Thymus (tissue), 11 donors: ENCODE measurements at regions not wholly inside any gene's neighbourhood (a gene's known extent, or its start where the extent isn't known, plus 50 kb on each side); places are given as distances from the start of the nearest gene placed in this dataset.
"Not testable (repeated sequence)": the region's sequence is repeated elsewhere in the genome, so short reads cannot be mapped to it uniquely, and the experiment has no call there.

Experiments used
- DNase-seq, 9 donors: peaks; one replicate each; pipeline ENCODE4 v3.0.0-alpha.2; 2013; ENCODE audit warnings: low spot score in 9 of 9, low read depth in 6 of 9, missing footprints in 1 of 9
- H3K27ac ChIP-seq, 2 donors: one replicate each; pipeline ENCODE4 v1.5.1; 2013; ENCODE audit warnings: control low read depth in 1 of 2, low read depth in 1 of 2, low read length in 1 of 2, mild to moderate bottlenecking in 1 of 2, moderate library complexity in 1 of 2
- H3K27me3 ChIP-seq, 2 donors: one replicate each; pipeline ENCODE4 v1.5.1; 2013; ENCODE audit warnings: low read length in 1 of 2; ENCODE audit not compliant: control insufficient read depth in 2 of 2, insufficient read depth in 1 of 2
- H3K36me3 ChIP-seq, 2 donors: one replicate each; pipeline ENCODE4 v1.5.1; 2013; ENCODE audit warnings: low read length in 1 of 2, mild to moderate bottlenecking in 1 of 2, moderate library complexity in 1 of 2; ENCODE audit not compliant: control insufficient read depth in 2 of 2, insufficient read depth in 2 of 2
- H3K4me1 ChIP-seq, 2 donors: one replicate each; pipeline ENCODE4 v1.5.1; 2013; ENCODE audit warnings: low read length in 2 of 2; ENCODE audit not compliant: control insufficient read depth in 2 of 2, insufficient read depth in 2 of 2
- H3K4me3 ChIP-seq, 2 donors: one replicate each; pipeline ENCODE4 v1.5.1; 2013; ENCODE audit warnings: low read length in 2 of 2, control low read depth in 1 of 2, mild to moderate bottlenecking in 1 of 2
- H3K9me3 ChIP-seq, 2 donors: one replicate each; pipeline ENCODE4 v1.5.1; 2013; ENCODE audit warnings: low read length in 1 of 2, mild to moderate bottlenecking in 1 of 2; ENCODE audit not compliant: control insufficient read depth in 2 of 2, insufficient read depth in 1 of 2
- WGBS: extraction: QIAGEN DNeasy Blood & Tissue Kit; methylation state at CpG from one replicate; pipeline ENCODE4 v1.1.7; 2013; 5-methylcytosine and 5-hydroxymethylcytosine counted together
- donor health status: healthy.

DNA sequence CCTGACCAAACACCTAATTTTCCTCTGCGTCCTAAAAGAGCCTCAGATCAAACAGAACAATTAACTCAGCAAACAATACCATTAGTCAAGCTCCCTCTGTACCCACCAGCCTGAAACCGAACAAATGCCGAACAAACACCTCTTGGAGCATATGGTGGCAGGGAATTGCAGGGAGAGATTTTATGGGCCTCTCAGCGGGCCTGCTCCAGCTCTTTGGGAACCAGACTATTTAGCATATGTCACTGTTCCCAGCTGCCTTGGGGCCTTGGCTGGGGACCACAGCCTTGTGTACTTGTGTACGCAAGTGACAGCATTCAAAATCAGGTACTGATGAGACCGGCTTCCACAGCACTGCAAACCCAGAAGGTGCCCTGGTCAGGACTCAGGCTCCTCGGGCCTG, 388.8 kb upstream of the PPP2R3A start:
- Histone ChIP-seq H3K27ac (no peak overlapping the region), H3K4me3 (no peak overlapping the region), H3K27me3 (no peaks in the 10 kb centered on the region), H3K4me1 (no peaks in the 10 kb centered on the region), H3K36me3 (no peaks in the 10 kb centered on the region), H3K9me3 (no peaks in the 10 kb centered on the region)
- no peak for DNase-seq
- 76% methylated on average over 7 of the region's 7 CpGs for WGBS

DNA sequence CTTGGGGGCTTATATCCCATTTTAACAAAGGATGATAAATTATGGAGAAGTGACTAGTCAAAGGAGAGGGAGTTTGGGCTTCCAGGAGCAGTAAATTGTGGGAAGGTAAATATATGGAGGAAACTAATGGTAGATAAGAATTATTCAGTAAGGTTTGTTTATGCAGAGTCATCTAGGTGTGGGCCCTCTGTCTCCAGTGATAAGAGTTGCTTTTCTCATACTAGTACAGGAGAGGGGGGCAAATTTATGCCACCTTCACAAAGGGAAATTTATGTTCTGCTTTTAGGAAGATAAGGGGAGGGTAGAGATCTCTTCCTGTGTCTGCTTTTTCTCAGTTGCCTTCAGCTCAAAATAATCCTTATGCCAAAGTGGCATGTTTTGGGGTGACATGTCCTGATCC, 383.7 kb upstream of the PPP2R3A start:
- no peak overlapping the region for H3K4me3 ChIP-seq

DNA sequence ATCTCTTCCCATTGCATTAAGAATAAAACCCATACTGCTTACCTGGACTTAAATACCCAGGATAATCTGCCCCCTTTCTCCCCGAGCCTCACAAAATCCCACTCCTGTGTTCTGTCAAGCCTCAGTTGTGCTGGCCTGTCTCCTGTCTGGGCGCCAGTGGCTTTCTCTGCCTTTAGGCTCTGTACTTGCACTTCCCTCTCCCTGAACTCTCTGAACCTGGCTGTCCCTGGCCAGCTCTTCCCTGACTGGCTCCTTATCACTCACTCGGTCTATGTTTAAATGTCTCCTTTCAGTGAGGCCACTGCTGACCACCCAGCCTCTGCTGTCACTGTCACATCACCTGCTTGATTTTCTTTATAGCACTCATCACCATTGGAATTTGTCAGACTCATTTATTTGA, 382.7 kb upstream of the PPP2R3A start:
- Histone ChIP-seq H3K9me3 (no peaks in the 10 kb centered on the region), H3K4me3 (no peak overlapping the region), H3K36me3 (no peaks in the 10 kb centered on the region), H3K27me3 (no peaks in the 10 kb centered on the region), H3K27ac (no peak overlapping the region), H3K4me1 (no peaks in the 10 kb centered on the region)
- no peak for DNase-seq
- WGBS: 79% methylated on average over 3 of the region's 3 CpGs

More for the DNA sequence above, 383.7 kb upstream of the PPP2R3A start:
- H3K36me3 ChIP-seq: no peaks in the 10 kb centered on the region
- DNase-seq: no peak
- H3K4me1 ChIP-seq: no peaks in the 10 kb centered on the region
- no peaks in the 10 kb centered on the region for H3K9me3 ChIP-seq
- H3K27me3 ChIP-seq: no peaks in the 10 kb centered on the region
- H3K27ac ChIP-seq: no peak overlapping the region

DNA sequence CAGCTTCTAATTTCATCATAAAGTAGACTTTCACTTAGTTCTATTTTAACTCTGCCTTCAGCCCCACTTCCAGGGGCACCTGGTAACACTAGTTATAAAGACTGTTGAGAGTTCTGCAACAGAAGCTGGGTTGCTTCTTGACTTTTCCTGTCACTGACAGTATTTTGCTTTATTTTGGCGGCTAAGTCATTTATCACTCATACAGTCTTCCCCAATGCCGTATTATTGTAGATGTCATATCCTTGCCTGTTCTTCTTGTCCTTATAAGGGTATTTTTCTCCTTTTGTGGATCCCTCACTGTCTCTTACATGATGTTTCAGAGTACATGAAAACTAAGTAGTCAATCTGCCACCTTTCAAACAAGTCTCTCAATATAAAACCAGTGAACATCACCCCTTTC, 369.0 kb upstream of the PPP2R3A start:
- no peak for DNase-seq
- H3K9me3 ChIP-seq: peaks cover 0 to 5% of the 10 kb centered on the region in 2 donors
- no peaks in the 10 kb centered on the region for H3K4me1 ChIP-seq
- H3K27me3 ChIP-seq: no peaks in the 10 kb centered on the region
- WGBS: 53% methylated on average over 2 of the region's 2 CpGs
- no peak overlapping the region for H3K27ac ChIP-seq
- no peaks in the 10 kb centered on the region for H3K36me3 ChIP-seq
- H3K4me3 ChIP-seq: no peak overlapping the region

DNA sequence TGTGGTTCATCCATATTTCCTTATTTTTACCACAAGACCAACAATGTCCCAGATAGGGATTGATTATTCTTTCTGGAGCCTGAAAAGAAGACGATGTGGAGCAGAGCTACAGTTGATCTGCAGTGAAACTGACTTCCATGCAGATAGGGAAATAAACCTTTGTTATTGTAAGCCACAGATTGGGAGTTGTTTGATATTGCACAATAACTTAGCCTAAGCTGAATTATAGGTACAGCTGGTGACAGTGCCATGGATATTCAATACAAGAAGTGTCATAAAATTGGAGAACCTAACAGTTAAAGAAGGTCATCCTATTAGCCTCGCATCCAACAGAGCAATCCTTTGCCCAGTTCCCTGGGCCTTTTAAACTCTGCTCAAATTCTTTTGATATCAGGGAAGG, 367.7 kb upstream of the PPP2R3A start:
- WGBS: 71% methylated on average over 2 of the region's 2 CpGs
- H3K27ac ChIP-seq: no peak overlapping the region
- H3K9me3 ChIP-seq: no peaks in the 10 kb centered on the region
- DNase-seq: no peak
- no peak overlapping the region for H3K4me3 ChIP-seq
- H3K4me1 ChIP-seq: no peaks in the 10 kb centered on the region
- H3K27me3 ChIP-seq: no peaks in the 10 kb centered on the region
- no peaks in the 10 kb centered on the region for H3K36me3 ChIP-seq

DNA sequence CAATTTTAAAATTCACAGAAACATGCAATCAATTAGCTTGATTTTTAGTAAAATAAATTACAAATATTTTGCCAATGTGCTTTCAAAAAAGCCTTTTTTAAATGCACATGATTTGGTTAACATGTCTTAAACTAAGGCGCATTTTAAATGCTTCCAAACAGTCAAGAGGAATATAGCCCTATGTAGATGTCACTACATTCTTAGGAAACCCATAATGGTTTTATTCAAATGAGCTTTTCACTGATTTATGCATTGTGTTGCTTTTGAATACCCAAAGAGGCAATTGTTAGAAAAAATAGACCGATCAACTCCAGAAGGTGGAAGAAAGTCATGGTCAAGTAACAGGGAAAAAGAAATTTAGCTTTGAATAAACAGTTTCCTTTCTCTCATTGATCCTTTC, 366.9 kb upstream of the PPP2R3A start:
- Histone ChIP-seq H3K36me3 (no peaks in the 10 kb centered on the region), H3K4me1 (no peaks in the 10 kb centered on the region), H3K9me3 (no peaks in the 10 kb centered on the region), H3K27ac (no peak overlapping the region), H3K4me3 (no peak overlapping the region), H3K27me3 (no peaks in the 10 kb centered on the region)
- no peak for DNase-seq
- 86% methylated on average over 2 of the region's 2 CpGs for WGBS

DNA sequence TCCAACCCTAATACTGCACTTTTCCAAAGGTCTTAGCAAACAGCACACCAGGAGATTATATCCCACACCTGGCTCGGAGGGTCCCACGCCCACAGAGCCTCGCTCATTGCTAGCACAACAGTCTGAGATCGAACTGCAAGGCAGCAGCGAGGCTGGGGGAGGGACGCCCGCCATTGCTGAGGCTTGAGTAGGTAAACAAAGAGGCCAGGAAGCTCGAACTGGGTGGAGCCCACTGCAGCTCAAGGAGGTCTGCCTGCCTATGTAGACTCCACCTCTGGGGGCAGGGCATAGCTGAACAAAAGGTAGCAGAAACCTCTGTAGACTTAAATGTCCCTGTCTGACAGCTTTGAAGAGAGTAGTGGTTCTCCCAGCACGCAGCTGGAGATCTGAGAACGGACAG, 361.0 kb upstream of the PPP2R3A start:
- not testable (repeated sequence) for H3K27ac ChIP-seq, H3K27me3 ChIP-seq, H3K4me3 ChIP-seq, H3K4me1 ChIP-seq, H3K36me3 ChIP-seq, H3K9me3 ChIP-seq, DNase-seq
- 95% methylated on average over 10 of the region's 10 CpGs for WGBS

DNA sequence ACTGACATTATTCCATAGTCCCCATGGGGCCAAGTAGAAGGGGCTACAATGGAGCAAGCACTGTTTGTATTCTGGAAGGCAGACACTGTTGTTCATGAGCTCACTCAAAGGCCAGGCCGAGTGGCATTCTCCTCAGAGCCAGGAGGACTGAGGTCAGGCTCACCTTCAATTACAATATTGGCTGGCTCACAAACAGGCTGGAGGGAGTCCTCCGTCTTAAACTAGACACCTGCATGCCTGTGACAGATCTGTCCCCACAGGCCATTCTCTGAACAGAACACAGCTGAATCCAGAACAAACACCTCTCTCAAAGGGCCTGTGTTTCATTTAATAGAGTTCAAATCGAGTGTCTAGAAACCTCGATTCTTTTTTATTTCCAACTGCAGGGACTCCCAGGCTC, 347.4 kb upstream of the PPP2R3A start:
- Histone ChIP-seq H3K4me1 (no peaks in the 10 kb centered on the region), H3K4me3 (no peak overlapping the region), H3K9me3 (no peaks in the 10 kb centered on the region), H3K27me3 (no peaks in the 10 kb centered on the region), H3K27ac (no peak overlapping the region), H3K36me3 (no peaks in the 10 kb centered on the region)
- 89% methylated on average over 4 of the region's 4 CpGs for WGBS
- no peak for DNase-seq

DNA sequence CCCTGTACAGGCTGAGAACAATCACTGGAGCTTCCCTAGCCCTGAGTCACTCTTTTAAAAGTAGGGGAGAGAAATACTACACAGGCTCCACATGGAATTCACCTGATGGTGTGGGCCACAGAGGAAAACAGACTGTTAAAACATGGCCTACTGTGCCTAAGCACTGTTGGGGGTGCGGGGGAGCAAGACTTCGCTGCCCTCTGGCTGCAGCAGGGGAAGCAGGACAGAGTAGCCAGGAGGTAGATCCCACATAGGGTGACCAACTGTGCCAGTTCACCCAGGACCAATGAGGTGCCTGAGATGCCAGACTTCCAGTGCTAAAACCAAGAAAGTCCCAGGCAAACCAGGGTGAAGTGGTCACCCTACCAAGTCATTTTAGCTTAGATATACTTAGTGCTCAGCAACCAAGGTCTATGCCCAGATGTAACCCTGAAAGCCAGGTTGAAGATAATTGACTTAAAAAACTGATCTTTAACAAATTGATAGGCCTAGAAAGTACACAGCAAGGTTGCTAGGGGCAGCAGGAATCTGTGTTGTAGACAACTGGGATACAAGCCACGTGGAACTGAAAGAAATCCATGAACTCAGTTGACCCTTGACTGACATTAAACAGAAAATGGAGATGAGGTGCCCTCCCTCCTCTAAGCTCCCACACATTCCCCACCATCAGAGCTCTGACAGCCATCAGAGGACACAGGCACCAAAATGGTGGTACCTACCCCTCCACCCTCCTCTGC, 344.2 kb upstream of the PPP2R3A start:
- H3K4me3 ChIP-seq: no peak overlapping the region
- no peaks in the 10 kb centered on the region for H3K4me1 ChIP-seq
- 85% methylated on average over 3 of the region's 3 CpGs for WGBS
- no peak for DNase-seq
- no peaks in the 10 kb centered on the region for H3K27me3 ChIP-seq
- H3K27ac ChIP-seq: no peak overlapping the region
- H3K9me3 ChIP-seq: no peaks in the 10 kb centered on the region
- no peaks in the 10 kb centered on the region for H3K36me3 ChIP-seq

DNA sequence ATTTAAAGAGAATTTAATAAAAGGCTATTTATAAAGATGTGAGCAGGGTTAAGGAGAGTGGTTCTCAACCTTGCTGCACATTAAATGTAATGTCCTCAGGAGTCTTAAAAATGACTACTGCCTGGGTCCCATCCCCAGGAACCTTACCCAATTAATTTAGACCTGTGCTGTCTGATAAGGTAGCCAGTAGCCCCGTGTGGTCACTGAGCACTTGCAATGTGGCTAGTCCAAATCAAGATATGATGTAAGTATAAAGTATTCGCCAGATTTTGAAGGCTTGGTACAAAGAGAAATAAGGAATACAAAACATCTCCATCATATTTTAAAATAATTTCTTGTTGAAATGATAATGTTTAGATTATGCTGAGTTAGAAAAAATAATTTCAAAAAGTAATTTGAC, 343.3 kb upstream of the PPP2R3A start:
- no peak for DNase-seq
- Histone ChIP-seq H3K27ac (no peak overlapping the region), H3K27me3 (no peaks in the 10 kb centered on the region), H3K4me1 (no peaks in the 10 kb centered on the region), H3K36me3 (no peaks in the 10 kb centered on the region), H3K9me3 (no peaks in the 10 kb centered on the region), H3K4me3 (no peak overlapping the region)
- WGBS: 84% methylated on average over 2 of the region's 2 CpGs
